Loucy (cell line): ENCODE measurements at regions not wholly inside any gene's neighbourhood (a gene's known extent, or its start where the extent isn't known, plus 50 kb on each side); places are given as distances from the start of the nearest gene placed in this dataset.

Experiments
- CTCF ChIP-seq: fragments of 200-600 bp; sonication (generic); conservative IDR thresholded peaks from 2 replicates; pipeline ENCODE4 v1.5.1; 2014; ENCODE audit warnings: mild to moderate bottlenecking, antibody characterized with exemption, low read length
- EZH2phosphoT487 ChIP-seq: fragments of 200-600 bp; IDR thresholded peaks from 2 replicates; pipeline ENCODE4 v1.6.1; 2018; ENCODE audit warnings: antibody characterized with exemption, mild to moderate bottlenecking, moderate library complexity, borderline replicate concordance

DNA sequence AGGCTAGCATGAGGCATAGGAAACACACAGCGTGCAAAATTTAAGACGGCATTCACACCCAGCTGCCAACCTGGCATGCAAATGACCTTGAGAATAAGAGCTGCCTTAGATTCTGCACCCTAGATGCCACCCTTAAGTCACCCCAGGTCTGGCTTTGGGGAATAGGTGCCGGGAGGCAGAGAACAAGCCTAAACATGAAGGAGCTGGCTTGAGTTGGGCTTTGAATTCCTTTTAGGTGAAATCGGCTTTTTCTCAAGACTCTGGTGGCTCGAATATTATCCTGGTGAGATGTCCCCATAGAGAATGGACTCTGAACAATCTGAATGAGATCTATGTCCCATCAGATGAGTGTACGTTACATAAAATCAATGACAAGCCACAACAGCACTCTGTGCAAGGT, 1090.5 kb downstream of the VRK1 start:
- TF ChIP-seq CTCF (no peak), EZH2phosphoT487 (no peak)
